ENCODE measurements at regions not wholly inside any gene's neighbourhood (a gene's known extent, or its start where the extent isn't known, plus 50 kb on each side); places are given as distances from the start of the nearest gene placed in this dataset.

GRCh38 chr6:22444330-22444729, 125.0 kb upstream of the HDGFL1 start:
- intact Hi-C loops (cut with micrococcal nuclease) = no loop called here
- ATAC-seq = no peak
- Histone ChIP-seq H3K9me3 (ENCODE audit: control insufficient read depth in 1 of 2, insufficient read depth in 1 of 2, low read depth in 1 of 2, low read length in 2 of 2) (no peaks in the 10 kb centered on the region), H4K20me1 (ENCODE audit: insufficient read depth) (no peaks in the 10 kb centered on the region), H3K9ac (ENCODE audit: low read length) (no peak overlapping the region), H3K27ac (ENCODE audit: low read depth, low read length) (no peak overlapping the region), H3K4me3 (replicated peaks in 1 of 2; ENCODE audit: low read depth in 1 of 2, low read length in 2 of 2) (no peak overlapping the region), H3K36me3 (ENCODE audit: control insufficient read depth in 1 of 2, insufficient read depth in 2 of 2, low read length in 2 of 2) (no peaks in the 10 kb centered on the region), H2AFZ (ENCODE audit: low read depth, low read length, poor library complexity, severe bottlenecking) (no peak overlapping the region), H3K9me2 (ENCODE audit: insufficient read depth) (no peaks in the 10 kb centered on the region), H3K79me2 (ENCODE audit: insufficient read depth, low read length) (no peaks in the 10 kb centered on the region), H3K4me2 (ENCODE audit: low read length) (no peak overlapping the region), H3K27me3 (ENCODE audit: insufficient read depth, low read length) (no peaks in the 10 kb centered on the region), H3K4me1 (ENCODE audit: control insufficient read depth in 1 of 2, insufficient read depth in 2 of 2, low read length in 2 of 2) (no peaks in the 10 kb centered on the region)
- POLR2A ChIA-PET = no interaction called here
- DNase-seq (ENCODE audit: low read depth, low spot score) = no peak
- TF ChIP-seq TCF7L2 (IDR thresholded peaks at IDR 0.05; ENCODE audit: borderline replicate concordance, extremely low read depth, insufficient read depth, insufficient read length) (no peak), ZNF274 (IDR thresholded peaks at IDR 0.05; ENCODE audit: low read depth, low read length) (no peak)
- BruUV-seq (replicated peaks) = no TSS peak
- RAD21 ChIA-PET (ENCODE audit: low non-redundant PET in 1 of 2, low total read pairs in 2 of 2, uncharacterized antibody in 2 of 2, unreplicated experiment in 2 of 2) = no interaction called here
- CTCF ChIA-PET = no interaction called here

DNA sequence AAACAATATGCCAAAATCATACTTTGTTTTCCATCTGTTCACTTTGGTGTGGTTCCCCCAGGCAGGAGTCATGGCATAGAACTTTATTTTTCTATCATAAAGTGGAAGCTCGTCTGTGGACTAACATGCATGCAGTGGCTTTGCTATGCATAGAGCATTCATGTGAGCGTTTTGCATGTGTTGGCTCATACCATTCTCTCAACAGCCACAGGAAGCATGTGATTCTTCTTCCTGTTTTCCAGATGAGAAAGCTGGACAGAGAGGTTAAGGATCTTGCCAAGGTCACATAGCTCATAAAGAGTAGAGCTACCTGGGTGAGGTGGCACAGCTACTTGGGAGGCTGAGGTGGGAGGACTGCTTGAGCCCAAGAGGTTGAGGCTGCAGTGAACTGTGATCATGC, 123.4 kb upstream of the HDGFL1 start:
- Histone ChIP-seq H4K20me1 (ENCODE audit: insufficient read depth) (no peaks in the 10 kb centered on the region), H3K36me3 (ENCODE audit: control insufficient read depth in 1 of 2, insufficient read depth in 2 of 2, low read length in 2 of 2) (no peaks in the 10 kb centered on the region), H2AFZ (ENCODE audit: low read depth, low read length, poor library complexity, severe bottlenecking) (no peak overlapping the region), H3K27ac (ENCODE audit: low read depth, low read length) (no peak overlapping the region), H3K4me2 (ENCODE audit: low read length) (no peak overlapping the region), H3K9me2 (ENCODE audit: insufficient read depth) (no peaks in the 10 kb centered on the region), H3K4me1 (ENCODE audit: control insufficient read depth in 1 of 2, insufficient read depth in 2 of 2, low read length in 2 of 2) (no peaks in the 10 kb centered on the region), H3K9me3 (ENCODE audit: control insufficient read depth in 1 of 2, insufficient read depth in 1 of 2, low read depth in 1 of 2, low read length in 2 of 2) (no peaks in the 10 kb centered on the region), H3K27me3 (ENCODE audit: insufficient read depth, low read length) (no peaks in the 10 kb centered on the region), H3K9ac (ENCODE audit: low read length) (no peak overlapping the region), H3K4me3 (replicated peaks in 1 of 2; ENCODE audit: low read depth in 1 of 2, low read length in 2 of 2) (no peak overlapping the region), H3K79me2 (ENCODE audit: insufficient read depth, low read length) (no peaks in the 10 kb centered on the region)
- BruUV-seq (replicated peaks) = no TSS peak
- no peak for DNase-seq (ENCODE audit: low read depth, low spot score)
- TF ChIP-seq SP1 (IDR thresholded peaks at IDR 0.05; ENCODE audit: low read depth) (no peak), CBX3 (IDR thresholded peaks at IDR 0.05; ENCODE audit: low read depth) (no peak), EZH2 (IDR thresholded peaks at IDR 0.05) (no peak), TCF7L2 (IDR thresholded peaks at IDR 0.05; ENCODE audit: borderline replicate concordance, extremely low read depth, insufficient read depth, insufficient read length) (no peak), JUND (IDR thresholded peaks at IDR 0.05) (no peak), CTCF (IDR thresholded peaks at IDR 0.05 in 2 of 3, conservative IDR thresholded peaks at IDR 0.05 in 1 of 3; ENCODE audit: borderline replicate concordance in 1 of 3, insufficient read depth in 1 of 3, low read depth in 2 of 3, low read length in 2 of 3) (no peak)
- TF ChIP-seq, protein P1, sequence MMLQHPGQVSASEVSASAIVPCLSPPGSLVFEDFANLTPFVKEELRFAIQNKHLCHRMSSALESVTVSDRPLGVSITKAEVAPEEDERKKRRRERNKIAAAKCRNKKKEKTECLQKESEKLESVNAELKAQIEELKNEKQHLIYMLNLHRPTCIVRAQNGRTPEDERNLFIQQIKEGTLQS (IDR thresholded peaks at IDR 0.05) = no peak
- TF ChIP-seq, protein P2, sequence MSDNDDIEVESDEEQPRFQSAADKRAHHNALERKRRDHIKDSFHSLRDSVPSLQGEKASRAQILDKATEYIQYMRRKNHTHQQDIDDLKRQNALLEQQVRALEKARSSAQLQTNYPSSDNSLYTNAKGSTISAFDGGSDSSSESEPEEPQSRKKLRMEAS (IDR thresholded peaks at IDR 0.05) = no peak
- intact Hi-C loops (cut with micrococcal nuclease) = no loop called here
- RAD21 ChIA-PET (ENCODE audit: low non-redundant PET in 1 of 2, low total read pairs in 2 of 2, uncharacterized antibody in 2 of 2, unreplicated experiment in 2 of 2) = no interaction called here
- no peak for ATAC-seq
- POLR2A ChIA-PET = no interaction called here
- CTCF ChIA-PET = no interaction called here

Data from HCT116 (cell line).